Osteoblast (primary cell): ENCODE measurements at regions not wholly inside any gene's neighbourhood (a gene's known extent, or its start where the extent isn't known, plus 50 kb on each side); places are given as distances from the start of the nearest gene placed in this dataset.

Experiments used
- DNase-seq: peaks from one replicate; pipeline ENCODE4 v3.0.0; 2011; ENCODE audit warnings: low spot score, mixed read lengths; ENCODE audit not compliant: insufficient read length; ENCODE audit errors: missing footprints
- H2AFZ ChIP-seq: 2 replicates; pipeline ENCODE4 v1.6.0; 2011; ENCODE audit warnings: mild to moderate bottlenecking, low read length
- H3K27ac ChIP-seq: 2 replicates; pipeline ENCODE4 v1.5.1; 2011; ENCODE audit warnings: mild to moderate bottlenecking, low read depth, low read length, moderate library complexity
- H3K27me3 ChIP-seq: 2 replicates; pipeline ENCODE4 v1.6.0; 2012; ENCODE audit warnings: mild to moderate bottlenecking, control low read depth, inconsistent platforms, low read length, moderate library complexity; ENCODE audit not compliant: insufficient read depth
- H3K36me3 ChIP-seq: 2 replicates; pipeline ENCODE4 v1.5.1; 2011; ENCODE audit warnings: mild to moderate bottlenecking, low read length, control low read depth, moderate library complexity; ENCODE audit not compliant: insufficient read depth
- H3K4me1 ChIP-seq: 2 replicates; pipeline ENCODE4 v1.5.1; 2011; ENCODE audit warnings: mild to moderate bottlenecking, low read length, control low read depth, moderate library complexity; ENCODE audit not compliant: insufficient read depth
- H3K4me2 ChIP-seq: 2 replicates; pipeline ENCODE4 v1.6.0; 2011; ENCODE audit warnings: mild to moderate bottlenecking, low read length; ENCODE audit not compliant: insufficient read depth
- H3K4me3 ChIP-seq: fragments of 200-600 bp; sonication (generic); 3 replicates; pipeline ENCODE4 v1.5.1; 2012; ENCODE audit warnings: mild to moderate bottlenecking, low read length, inconsistent platforms; ENCODE audit not compliant: insufficient read depth
- H3K79me2 ChIP-seq: 2 replicates; pipeline ENCODE4 v1.6.0; 2012; ENCODE audit warnings: mild to moderate bottlenecking, low read length, control low read depth, inconsistent platforms; ENCODE audit not compliant: insufficient read depth
- H3K9me3 ChIP-seq: 2 replicates; pipeline ENCODE4 v1.5.1; 2011; ENCODE audit warnings: low read depth, low read length, control low read depth
- H4K20me1 ChIP-seq: 2 replicates; pipeline ENCODE4 v1.6.0; 2012; ENCODE audit warnings: mild to moderate bottlenecking, low read length, control low read depth; ENCODE audit not compliant: insufficient read depth
- CTCF ChIP-seq: IDR thresholded peaks from 2 replicates; pipeline ENCODE4 v1.5.1; 2011; ENCODE audit warnings: mild to moderate bottlenecking, low read depth, low read length, moderate library complexity; ENCODE audit errors: extremely low read depth

GRCh38 chr20:5445611-5446010 lies 128.9 kb upstream of the PROKR2 start:
- Histone ChIP-seq H4K20me1 (no peaks in the 10 kb centered on the region), H3K36me3 (no peaks in the 10 kb centered on the region), H3K4me3 (no peak overlapping the region), H3K4me2 (no peak overlapping the region), H3K79me2 (no peaks in the 10 kb centered on the region), H3K4me1 (no peaks in the 10 kb centered on the region), H3K9me3 (no peaks in the 10 kb centered on the region), H3K27me3 (no peaks in the 10 kb centered on the region), H3K27ac (no peak overlapping the region), H2AFZ (no peak overlapping the region)
- no peak for DNase-seq
- no peak for TF ChIP-seq CTCF

- Histone ChIP-seq H3K9me3 (no peaks in the 10 kb centered on the region), H3K4me2 (no peak overlapping the region), H3K4me3 (no peak overlapping the region), H3K4me1 (no peaks in the 10 kb centered on the region), H3K27me3 (no peaks in the 10 kb centered on the region), H2AFZ (no peak overlapping the region), H3K79me2 (no peaks in the 10 kb centered on the region), H4K20me1 (no peaks in the 10 kb centered on the region), H3K36me3 (no peaks in the 10 kb centered on the region), H3K27ac (no peak overlapping the region)
- no peak for TF ChIP-seq CTCF
- DNase-seq: no peak
Observed at GRCh38 chr20:5442101-5442500, 125.3 kb upstream of the PROKR2 start.

- TF ChIP-seq CTCF: no peak
- H3K27me3 ChIP-seq: peaks cover 2% of the 10 kb centered on the region
- H3K4me1 ChIP-seq: no peaks in the 10 kb centered on the region
- no peaks in the 10 kb centered on the region for H3K79me2 ChIP-seq
- H3K36me3 ChIP-seq: no peaks in the 10 kb centered on the region
- no peak overlapping the region for H3K4me3 ChIP-seq
- no peaks in the 10 kb centered on the region for H3K9me3 ChIP-seq
- no peaks in the 10 kb centered on the region for H4K20me1 ChIP-seq
- no peak overlapping the region for H3K27ac ChIP-seq
- DNase-seq: no peak
- H2AFZ ChIP-seq: no peak overlapping the region
- no peak overlapping the region for H3K4me2 ChIP-seq
Observed at GRCh38 chr20:5434116-5434515, 117.4 kb upstream of the PROKR2 start.

GRCh38 chr20:5433352-5433751 lies 116.6 kb upstream of the PROKR2 start:
- Histone ChIP-seq H3K27ac (no peak overlapping the region), H3K4me2 (no peak overlapping the region), H3K4me3 (no peak overlapping the region), H2AFZ (no peak overlapping the region), H3K36me3 (no peaks in the 10 kb centered on the region), H3K27me3 (peaks cover 2% of the 10 kb centered on the region), H3K9me3 (no peaks in the 10 kb centered on the region), H3K79me2 (no peaks in the 10 kb centered on the region), H3K4me1 (no peaks in the 10 kb centered on the region), H4K20me1 (no peaks in the 10 kb centered on the region)
- no peak for DNase-seq
- no peak for TF ChIP-seq CTCF
